Naive thymus-derived CD4-positive, alpha-beta T cell (primary cell): ENCODE measurements at regions not wholly inside any gene's neighbourhood (a gene's known extent, or its start where the extent isn't known, plus 50 kb on each side); places are given as distances from the start of the nearest gene placed in this dataset.
A peak's percentile ranks its signal among the peaks of the same experiment; 100 is the strongest.

Experiments
- ATAC-seq: fragments of 150-1000 bp; cut with Tn5 transposase; 2 replicates; pipeline ENCODE4 v1.10.0; 2021; ENCODE audit warnings: mild to moderate bottlenecking, moderate library complexity
- CTCF ChIA-PET: fragments of 350-600 bp; sonication (Branson Sonifier 250); formaldehyde crosslinking; loops from one replicate; lab custom pipeline; 2021; ENCODE audit warnings: antibody characterized with exemption; lab: Charles Lee
- POLR2A ChIA-PET: fragments of 350-600 bp; sonication (Branson Sonifier 250); formaldehyde crosslinking; loops from one replicate; lab custom pipeline; 2021; ENCODE audit warnings: antibody characterized with exemption, inconsistent platforms; lab: Charles Lee
- DNase-seq, 9 donors: peaks; one replicate each; pipeline versions ENCODE4 v3.0.0 to v3.0.0-alpha.2; 2020 to 2022; ENCODE audit warnings: mixed read lengths in 1 of 9
- H3K27ac ChIP-seq: one replicate; pipeline ENCODE4 v1.7.0; 2013; ENCODE audit warnings: mild to moderate bottlenecking, low read depth, low read length, moderate library complexity
- H3K27me3 ChIP-seq, 2 donors: one replicate each; pipeline ENCODE4 v1.7.0; 2013; ENCODE audit warnings: low read length in 2 of 2, mild to moderate bottlenecking in 2 of 2, moderate library complexity in 2 of 2; ENCODE audit not compliant: control insufficient read depth in 2 of 2, insufficient read depth in 2 of 2
- H3K36me3 ChIP-seq, 3 experiments: 1 replicate in 2 of 3; 2 replicates in 1 of 3; pipeline ENCODE4 v1.7.0; 2013; ENCODE audit warnings: low read length in 3 of 3, mild to moderate bottlenecking in 3 of 3, moderate library complexity in 1 of 3; ENCODE audit not compliant: insufficient read depth in 3 of 3, control insufficient read depth in 2 of 3
- H3K4me1 ChIP-seq, 2 donors: one replicate each; pipeline ENCODE4 v1.7.0; 2013; ENCODE audit warnings: low read length in 2 of 2, mild to moderate bottlenecking in 2 of 2, moderate library complexity in 1 of 2; ENCODE audit not compliant: control insufficient read depth in 2 of 2, insufficient read depth in 2 of 2
- H3K4me3 ChIP-seq: 2 replicates; pipeline ENCODE4 v1.7.0; 2013; ENCODE audit warnings: mild to moderate bottlenecking, low read length
- H3K9me3 ChIP-seq, 3 experiments: 1 replicate in 2 of 3; 2 replicates in 1 of 3; pipeline ENCODE4 v1.7.0; 2013; ENCODE audit warnings: low read length in 3 of 3; ENCODE audit not compliant: control insufficient read depth in 2 of 3
- H3K27ac Mint-ChIP-seq, 9 donors: one replicate each; pipeline ENCODE4 v1.8.0; 2020 to 2022; ENCODE audit warnings: mixed read lengths in 9 of 9, mild to moderate bottlenecking in 8 of 9, moderate library complexity in 5 of 9, inconsistent platforms in 2 of 9
- H3K27me3 Mint-ChIP-seq, 5 donors: one replicate each; pipeline ENCODE4 v1.8.0; 2021 to 2022; ENCODE audit warnings: mixed read lengths in 5 of 5, mild to moderate bottlenecking in 1 of 5
- H3K36me3 Mint-ChIP-seq, 5 donors: one replicate each; pipeline ENCODE4 v1.8.0; 2020 to 2022; ENCODE audit warnings: mixed read lengths in 5 of 5, mild to moderate bottlenecking in 3 of 5, inconsistent platforms in 1 of 5
- H3K4me1 Mint-ChIP-seq, 7 donors: one replicate each; pipeline ENCODE4 v1.8.0; 2020 to 2022; ENCODE audit warnings: mixed read lengths in 7 of 7, mild to moderate bottlenecking in 3 of 7, inconsistent platforms in 1 of 7
- H3K4me3 Mint-ChIP-seq, 10 donors: one replicate each; pipeline ENCODE4 v1.8.0; 2020 to 2022; ENCODE audit warnings: mild to moderate bottlenecking in 10 of 10, mixed read lengths in 10 of 10, moderate library complexity in 6 of 10, inconsistent platforms in 2 of 10
- H3K9me3 Mint-ChIP-seq, 11 donors: one replicate each; pipeline ENCODE4 v1.8.0; 2020 to 2022; ENCODE audit warnings: mixed read lengths in 11 of 11, mild to moderate bottlenecking in 4 of 11, inconsistent platforms in 1 of 11, moderate library complexity in 1 of 11
- intact Hi-C, 2 donors: fragments of 100-400 bp; cut with micrococcal nuclease; formaldehyde crosslinking; loops; one replicate each; pipeline ENCODE4 v1.15.1; 2023

DNA sequence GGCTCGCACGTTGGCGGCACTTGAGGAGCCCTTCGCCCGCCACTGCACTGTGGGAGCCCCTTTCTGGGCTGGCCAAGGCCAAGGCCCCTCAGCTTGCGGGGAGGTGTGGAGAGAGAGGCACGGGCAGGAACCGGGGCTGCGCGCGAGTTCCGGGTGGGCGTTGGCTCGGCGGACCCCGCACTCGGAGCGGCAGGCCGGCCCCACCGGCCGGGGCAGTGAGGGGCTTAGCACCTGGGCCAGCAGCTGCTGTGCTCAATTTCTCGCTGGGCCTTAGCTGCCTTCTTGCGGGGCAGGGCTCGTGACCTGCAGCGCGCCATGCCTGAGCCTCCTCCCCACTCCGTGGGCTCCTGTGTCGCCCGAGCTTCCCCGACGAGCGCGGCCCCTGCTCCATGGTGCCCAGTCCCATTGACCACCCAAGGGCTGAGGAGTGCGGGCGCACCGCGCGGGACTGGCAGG, 71.6 kb upstream of the CNTN1 start:
- Histone ChIP-seq H3K27ac (no peak overlapping the region), H3K27me3 (no peaks in the 10 kb centered on the region), H3K36me3 (no peaks in the 10 kb centered on the region), H3K4me1 (no peaks in the 10 kb centered on the region), H3K9me3 (no peaks in the 10 kb centered on the region), H3K4me3 (no peak overlapping the region)
- Mint-ChIP-seq H3K4me3 (no peak overlapping the region), H3K36me3 (no peaks in the 10 kb centered on the region), H3K27ac (no peak overlapping the region), H3K9me3 (peaks cover 0 to 5% (median 0%) of the 10 kb centered on the region in 11 donors), H3K27me3 (peaks cover 0 to 7% (median 0%) of the 10 kb centered on the region in 5 donors), H3K4me1 (no peaks in the 10 kb centered on the region)
- CTCF ChIA-PET, result no interaction called here
- DNase-seq, result no peak
- POLR2A ChIA-PET, result no interaction called here
- ATAC-seq, result no peak
- intact Hi-C loops, result loop anchor here in 1 of 2 donors (10.0 kb wide), 1 partner anchor 1754 kb away; no protein-coding TSS in a partner anchor

DNA sequence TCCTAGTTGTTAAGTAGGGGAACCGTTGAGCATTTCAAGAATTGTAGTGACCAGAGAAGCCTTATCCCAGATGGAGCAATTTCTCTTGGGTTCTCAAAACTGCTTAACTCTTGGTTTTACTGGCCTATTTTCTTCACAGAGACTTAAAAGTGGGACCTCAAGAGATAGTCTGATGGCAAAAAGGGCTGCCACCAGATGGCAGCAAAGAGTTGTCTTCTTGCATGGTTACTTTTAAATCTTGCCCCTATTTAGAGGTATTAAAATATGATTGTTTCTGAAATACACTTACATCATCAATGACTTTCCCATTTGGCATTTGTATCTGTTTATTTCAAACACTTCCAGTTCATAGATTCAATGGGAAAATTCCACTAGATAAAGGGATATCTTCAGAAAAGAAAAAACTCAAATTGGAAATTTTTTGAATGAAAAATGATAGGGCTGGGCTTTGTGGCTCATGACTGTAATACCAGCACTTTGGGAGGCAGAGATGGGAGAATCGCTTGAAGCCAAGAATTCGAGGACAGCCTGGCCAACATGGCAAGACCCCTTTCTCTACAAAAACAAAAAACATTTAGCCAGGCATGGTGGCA, 69.9 kb upstream of the CNTN1 start:
- Mint-ChIP-seq H3K4me3 (no peak overlapping the region), H3K27me3 (peaks cover 0 to 7% (median 0%) of the 10 kb centered on the region in 5 donors), H3K9me3 (peaks cover 0 to 5% (median 0%) of the 10 kb centered on the region in 11 donors), H3K4me1 (no peaks in the 10 kb centered on the region), H3K36me3 (no peaks in the 10 kb centered on the region), H3K27ac (no peak overlapping the region)
- Histone ChIP-seq H3K36me3 (no peaks in the 10 kb centered on the region), H3K9me3 (no peaks in the 10 kb centered on the region), H3K27me3 (no peaks in the 10 kb centered on the region), H3K4me3 (no peak overlapping the region), H3K27ac (no peak overlapping the region), H3K4me1 (no peaks in the 10 kb centered on the region)
- no peak for ATAC-seq
- intact Hi-C loops, result loop anchor here (1.0 to 10.0 kb wide), 2 partner anchors 299 to 1752 kb away; no protein-coding TSS in a partner anchor
- ChIA-PET CTCF (no interaction called here), POLR2A (no interaction called here)
- peak in 1 of 9 donors; percentile 19 for DNase-seq

DNA sequence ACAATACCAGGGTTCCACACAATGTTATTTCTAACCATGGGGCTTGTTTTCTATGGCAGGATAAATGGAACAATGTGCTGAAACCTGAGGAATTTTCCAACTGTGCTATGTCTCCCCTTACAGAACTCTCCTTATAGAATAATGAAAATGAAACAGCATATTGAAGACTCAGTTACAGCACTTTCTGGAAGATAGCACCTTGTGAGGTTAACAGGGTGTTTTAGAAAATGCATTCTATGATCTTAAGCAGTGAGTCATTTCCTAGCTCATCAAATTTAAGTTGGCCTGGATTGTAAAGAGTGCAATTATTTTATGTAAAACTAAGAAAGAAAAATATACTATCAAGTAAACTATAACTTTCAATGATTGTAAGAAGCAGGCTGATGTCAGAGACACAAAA, 60.1 kb upstream of the CNTN1 start:
- Histone ChIP-seq H3K36me3 (no peaks in the 10 kb centered on the region), H3K4me1 (no peaks in the 10 kb centered on the region), H3K4me3 (no peak overlapping the region), H3K27me3 (no peaks in the 10 kb centered on the region), H3K27ac (no peak overlapping the region), H3K9me3 (no peaks in the 10 kb centered on the region)
- no peak for DNase-seq
- H3K4me1 Mint-ChIP-seq, result no peaks in the 10 kb centered on the region
- CTCF ChIA-PET, result no interaction called here
- intact Hi-C loops, result no loop called here
- H3K27ac Mint-ChIP-seq, result no peak overlapping the region
- no peak for ATAC-seq
- POLR2A ChIA-PET, result no interaction called here
- no peak overlapping the region for H3K4me3 Mint-ChIP-seq
- H3K9me3 Mint-ChIP-seq, result peaks cover 0 to 7% (median 0%) of the 10 kb centered on the region in 11 donors
- H3K36me3 Mint-ChIP-seq, result no peaks in the 10 kb centered on the region
- no peaks in the 10 kb centered on the region for H3K27me3 Mint-ChIP-seq

DNA sequence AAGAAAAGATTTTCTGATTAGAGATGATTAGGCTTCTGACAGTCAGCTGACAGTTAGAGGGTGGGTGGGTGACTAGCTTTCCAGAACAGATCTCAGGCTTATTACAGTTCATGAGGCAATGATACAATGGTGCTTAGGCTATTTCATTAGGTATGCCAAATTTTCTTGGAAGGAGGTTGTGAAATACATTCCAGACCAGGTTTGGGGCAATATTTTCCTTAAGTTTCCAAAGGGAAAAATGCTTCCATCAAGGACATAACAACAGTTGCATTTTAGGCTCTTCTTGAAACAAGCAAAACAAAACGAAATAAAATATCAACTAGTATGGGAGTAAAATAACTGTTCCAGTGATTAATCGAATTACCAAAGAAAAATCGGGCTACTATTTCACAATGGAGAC, 59.3 kb upstream of the CNTN1 start:
- Mint-ChIP-seq H3K36me3 (no peaks in the 10 kb centered on the region), H3K9me3 (peaks cover 0 to 5% (median 0%) of the 10 kb centered on the region in 11 donors), H3K27me3 (no peaks in the 10 kb centered on the region), H3K27ac (no peak overlapping the region), H3K4me3 (no peak overlapping the region), H3K4me1 (no peaks in the 10 kb centered on the region)
- H3K27me3 ChIP-seq, result no peaks in the 10 kb centered on the region
- no peaks in the 10 kb centered on the region for H3K4me1 ChIP-seq
- no peaks in the 10 kb centered on the region for H3K36me3 ChIP-seq
- ChIA-PET POLR2A (no interaction called here), CTCF (no interaction called here)
- no peaks in the 10 kb centered on the region for H3K9me3 ChIP-seq
- intact Hi-C loops, result no loop called here
- DNase-seq, result no peak
- no peak overlapping the region for H3K27ac ChIP-seq
- no peak for ATAC-seq
- H3K4me3 ChIP-seq, result no peak overlapping the region

DNA sequence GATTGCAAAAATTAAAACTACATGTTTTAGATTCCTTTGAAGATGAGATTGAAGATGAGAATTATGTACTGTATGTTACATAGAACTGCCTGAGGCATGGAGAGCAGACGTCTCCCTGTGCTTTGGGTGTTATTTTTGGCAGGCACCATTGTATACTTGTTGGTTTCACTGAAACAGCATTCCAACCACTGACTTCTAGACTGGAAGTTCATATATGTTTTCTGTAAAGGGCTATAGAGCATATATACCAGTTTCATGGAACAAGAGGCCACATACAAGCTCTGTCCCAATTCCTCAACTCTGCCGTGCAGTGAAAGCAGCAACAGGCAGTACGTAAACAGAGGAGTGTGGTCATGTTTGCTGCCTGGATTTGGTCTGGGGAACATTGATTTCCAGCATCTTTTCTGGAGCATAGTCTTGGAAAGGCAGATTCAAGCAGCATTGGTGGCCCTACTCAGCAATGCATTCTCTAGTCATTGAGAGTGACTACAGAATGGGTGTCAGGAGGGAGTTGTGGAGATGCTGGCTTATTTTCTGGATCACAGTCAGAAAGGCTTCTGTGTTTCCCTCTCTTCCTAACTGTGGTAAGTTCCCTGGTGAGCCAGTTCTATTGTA, 57.6 kb upstream of the CNTN1 start:
- ChIA-PET POLR2A (no interaction called here), CTCF (no interaction called here)
- H3K27me3 ChIP-seq, result no peaks in the 10 kb centered on the region
- H3K9me3 ChIP-seq, result no peaks in the 10 kb centered on the region
- Mint-ChIP-seq H3K4me1 (no peaks in the 10 kb centered on the region), H3K27me3 (no peaks in the 10 kb centered on the region), H3K9me3 (peaks cover 0 to 10% (median 2%) of the 10 kb centered on the region in 11 donors), H3K36me3 (no peaks in the 10 kb centered on the region), H3K4me3 (no peak overlapping the region), H3K27ac (no peak overlapping the region)
- no peak for DNase-seq
- H3K27ac ChIP-seq, result no peak overlapping the region
- H3K4me1 ChIP-seq, result no peaks in the 10 kb centered on the region
- ATAC-seq, result no peak
- H3K36me3 ChIP-seq, result no peaks in the 10 kb centered on the region
- intact Hi-C loops, result no loop called here
- H3K4me3 ChIP-seq, result no peak overlapping the region

DNA sequence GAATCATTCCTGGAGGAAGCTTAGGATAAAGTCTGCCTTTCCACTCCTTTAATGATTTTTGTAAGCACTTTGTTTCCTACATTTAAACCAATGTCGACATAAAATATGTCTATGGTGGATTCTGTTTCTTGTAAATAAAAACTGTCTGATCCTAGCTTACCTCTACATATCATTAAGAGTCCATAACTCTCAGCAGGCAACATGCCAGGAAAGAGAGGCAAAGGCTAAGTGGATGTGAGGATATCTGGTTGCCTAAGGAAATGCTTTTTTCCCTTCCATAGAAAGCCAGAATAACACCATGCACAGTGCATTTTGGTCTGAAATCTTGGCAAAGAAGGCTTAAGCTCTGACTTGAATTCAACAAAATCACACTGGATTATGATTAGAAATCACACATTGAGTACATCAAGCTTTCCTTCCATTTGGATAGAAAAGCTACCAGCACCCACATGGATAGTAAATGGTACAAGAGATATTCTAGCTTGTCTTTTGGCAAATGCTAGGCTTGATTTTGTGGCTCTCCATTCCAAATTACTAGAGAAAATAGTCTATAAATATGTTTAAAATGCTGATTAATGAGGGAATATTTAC, 57.0 kb upstream of the CNTN1 start:
- H3K27me3 ChIP-seq, result no peaks in the 10 kb centered on the region
- ChIA-PET CTCF (no interaction called here), POLR2A (no interaction called here)
- H3K27ac ChIP-seq, result no peak overlapping the region
- peaks cover under 1 to 13% (median 4%) of the 10 kb centered on the region in 11 donors for H3K9me3 Mint-ChIP-seq
- no peak for DNase-seq
- H3K36me3 ChIP-seq, result no peaks in the 10 kb centered on the region
- ATAC-seq, result no peak
- no peak overlapping the region for H3K4me3 ChIP-seq
- H3K9me3 ChIP-seq, result no peaks in the 10 kb centered on the region
- no peaks in the 10 kb centered on the region for H3K36me3 Mint-ChIP-seq
- no peak overlapping the region for H3K4me3 Mint-ChIP-seq
- no peaks in the 10 kb centered on the region for H3K27me3 Mint-ChIP-seq
- H3K4me1 Mint-ChIP-seq, result no peaks in the 10 kb centered on the region
- intact Hi-C loops, result no loop called here
- H3K4me1 ChIP-seq, result no peaks in the 10 kb centered on the region
- H3K27ac Mint-ChIP-seq, result no peak overlapping the region
